ENCODE measurements at regions not wholly inside any gene's neighbourhood (a gene's known extent, or its start where the extent isn't known, plus 50 kb on each side); places are given as distances from the start of the nearest gene placed in this dataset.

DNA sequence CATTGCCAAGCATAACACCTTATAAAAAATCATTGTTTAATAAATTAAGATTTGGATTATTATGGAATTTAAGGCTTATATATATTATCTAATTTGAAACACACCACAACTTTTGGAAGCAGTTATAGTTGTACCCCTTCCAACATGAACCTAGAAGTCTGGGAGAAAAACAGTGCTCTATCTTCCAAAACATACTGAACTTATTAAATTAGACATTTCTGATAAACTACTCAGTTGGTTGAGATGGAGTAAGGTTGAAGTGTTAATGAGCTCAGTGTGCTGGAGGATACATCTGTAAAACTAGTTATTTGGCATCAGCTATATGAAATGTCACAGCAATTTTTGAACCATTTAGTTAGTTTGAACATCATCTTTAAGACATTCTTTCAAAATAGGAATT, 227.4 kb downstream of the ALX1 start:
- TF ChIP-seq, protein P1, sequence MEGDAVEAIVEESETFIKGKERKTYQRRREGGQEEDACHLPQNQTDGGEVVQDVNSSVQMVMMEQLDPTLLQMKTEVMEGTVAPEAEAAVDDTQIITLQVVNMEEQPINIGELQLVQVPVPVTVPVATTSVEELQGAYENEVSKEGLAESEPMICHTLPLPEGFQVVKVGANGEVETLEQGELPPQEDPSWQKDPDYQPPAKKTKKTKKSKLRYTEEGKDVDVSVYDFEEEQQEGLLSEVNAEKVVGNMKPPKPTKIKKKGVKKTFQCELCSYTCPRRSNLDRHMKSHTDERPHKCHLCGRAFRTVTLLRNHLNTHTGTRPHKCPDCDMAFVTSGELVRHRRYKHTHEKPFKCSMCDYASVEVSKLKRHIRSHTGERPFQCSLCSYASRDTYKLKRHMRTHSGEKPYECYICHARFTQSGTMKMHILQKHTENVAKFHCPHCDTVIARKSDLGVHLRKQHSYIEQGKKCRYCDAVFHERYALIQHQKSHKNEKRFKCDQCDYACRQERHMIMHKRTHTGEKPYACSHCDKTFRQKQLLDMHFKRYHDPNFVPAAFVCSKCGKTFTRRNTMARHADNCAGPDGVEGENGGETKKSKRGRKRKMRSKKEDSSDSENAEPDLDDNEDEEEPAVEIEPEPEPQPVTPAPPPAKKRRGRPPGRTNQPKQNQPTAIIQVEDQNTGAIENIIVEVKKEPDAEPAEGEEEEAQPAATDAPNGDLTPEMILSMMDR (IDR thresholded peaks at IDR 0.05; ENCODE audit: insufficient read depth, low read depth, low read length): no peak
- CTCF ChIA-PET: no interaction called here
- POLR2A ChIA-PET: interaction anchor here (0.5 kb wide), 1 partner anchor 58 kb away, joined by 11 read pairs; no protein-coding TSS in a partner anchor

DNA sequence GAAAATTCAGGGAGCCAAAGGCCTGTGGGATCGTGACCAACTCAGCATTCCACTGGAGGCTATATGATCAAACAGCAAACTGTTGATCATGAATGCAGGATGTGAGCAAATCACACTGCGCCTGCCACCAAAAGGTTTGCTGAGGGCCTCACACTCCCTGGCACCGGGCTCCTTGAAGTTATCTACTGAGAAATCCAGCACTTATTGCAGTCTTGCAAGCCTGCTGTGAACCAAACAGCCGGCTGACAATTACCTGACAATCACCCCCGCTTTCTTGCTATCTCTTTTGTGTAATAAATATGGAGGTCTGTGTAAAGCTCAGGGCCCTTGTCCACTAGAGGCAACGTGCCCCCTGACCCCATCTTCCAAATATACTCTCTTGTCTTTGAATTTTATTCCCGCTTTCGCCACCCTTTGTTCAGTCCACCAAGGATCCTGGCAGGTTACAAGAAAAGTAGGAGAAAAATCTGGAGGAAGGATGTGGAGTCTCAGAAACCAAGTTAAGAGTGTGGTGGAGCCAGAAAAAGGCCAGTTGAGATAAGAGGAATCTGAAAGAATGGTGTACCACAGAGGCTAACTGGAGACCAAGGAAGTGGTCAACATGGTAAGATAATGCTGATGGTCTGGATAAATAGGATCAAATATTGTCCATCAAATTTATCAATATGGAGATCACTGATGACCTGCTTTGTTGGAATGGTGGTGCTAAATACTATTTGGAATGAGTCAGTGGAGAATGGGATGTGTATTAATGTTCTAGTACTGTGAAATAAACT, 229.2 kb downstream of the ALX1 start:
- TF ChIP-seq, protein P1 (IDR thresholded peaks at IDR 0.05; ENCODE audit: insufficient read depth, low read depth, low read length): no peak
- Histone ChIP-seq H3K27me3 (ENCODE audit: control insufficient read depth, insufficient read depth, low read length) (no peaks in the 10 kb centered on the region), H3K4me3 (ENCODE audit: low read depth, low read length) (no peak overlapping the region), H3K36me3 (ENCODE audit: control insufficient read depth, insufficient read depth, low read length) (no peaks in the 10 kb centered on the region)
- POLR2A ChIA-PET: no interaction called here
- CTCF ChIA-PET: no interaction called here
- no peak for DNase-seq (ENCODE audit: low read depth)

More for the DNA sequence above, 227.4 kb downstream of the ALX1 start:
- Histone ChIP-seq H3K36me3 (ENCODE audit: control insufficient read depth, insufficient read depth, low read length) (no peaks in the 10 kb centered on the region), H3K27me3 (ENCODE audit: control insufficient read depth, insufficient read depth, low read length) (no peaks in the 10 kb centered on the region), H3K4me3 (ENCODE audit: low read depth, low read length) (no peak overlapping the region)
- DNase-seq (ENCODE audit: low read depth): no peak

DNA sequence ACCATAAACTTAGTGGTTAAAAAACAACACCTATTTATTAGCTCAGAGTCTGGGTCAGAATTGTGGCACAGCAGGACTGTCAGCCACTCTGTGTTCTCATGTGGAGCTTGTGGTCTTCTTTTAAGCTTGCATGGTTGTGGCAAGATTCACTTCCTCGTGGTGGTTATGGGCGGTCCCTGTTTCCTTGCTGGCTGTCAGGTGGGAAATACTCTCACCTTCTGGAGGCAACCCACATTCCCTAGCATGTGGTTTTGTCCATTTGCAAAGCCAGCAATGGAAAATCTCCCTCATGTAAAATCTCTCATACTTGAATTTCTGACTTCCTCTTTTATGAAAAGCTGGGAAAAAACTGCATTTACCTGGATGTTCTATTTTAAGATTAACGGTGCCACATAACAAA, 229.8 kb downstream of the ALX1 start:
- Histone ChIP-seq H3K36me3 (ENCODE audit: control insufficient read depth, insufficient read depth, low read length) (no peaks in the 10 kb centered on the region), H3K27me3 (ENCODE audit: control insufficient read depth, insufficient read depth, low read length) (no peaks in the 10 kb centered on the region), H3K4me3 (ENCODE audit: low read depth, low read length) (no peak overlapping the region)
- CTCF ChIA-PET: no interaction called here
- POLR2A ChIA-PET: no interaction called here
- TF ChIP-seq, protein P1 (IDR thresholded peaks at IDR 0.05; ENCODE audit: insufficient read depth, low read depth, low read length): no peak
- DNase-seq (ENCODE audit: low read depth): no peak

DNA sequence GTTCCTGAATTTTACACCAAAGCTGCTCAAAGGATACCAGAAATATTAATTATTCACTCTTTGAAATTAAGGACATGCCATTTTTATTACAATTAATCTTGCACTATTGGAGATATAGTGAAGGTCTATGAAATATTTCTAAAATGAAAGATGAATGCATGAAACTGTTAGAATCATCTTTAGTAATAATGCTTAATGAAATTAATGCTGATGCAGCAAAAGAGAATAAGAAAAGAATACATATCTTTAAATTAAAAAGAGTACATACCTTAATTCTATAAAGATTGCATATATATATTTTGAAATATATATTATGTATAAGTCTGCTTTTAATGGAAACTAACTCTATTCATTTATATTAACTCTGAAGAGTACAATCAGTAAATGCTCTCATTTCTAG, 236.0 kb downstream of the ALX1 start:
- Histone ChIP-seq H3K4me3 (ENCODE audit: low read depth, low read length) (no peak overlapping the region), H3K27me3 (ENCODE audit: control insufficient read depth, insufficient read depth, low read length) (no peaks in the 10 kb centered on the region), H3K36me3 (ENCODE audit: control insufficient read depth, insufficient read depth, low read length) (no peaks in the 10 kb centered on the region)
- ChIA-PET CTCF (no interaction called here), POLR2A (no interaction called here)
- TF ChIP-seq, protein P1 (IDR thresholded peaks at IDR 0.05; ENCODE audit: insufficient read depth, low read depth, low read length): no peak
- no peak for DNase-seq (ENCODE audit: low read depth)

DNA sequence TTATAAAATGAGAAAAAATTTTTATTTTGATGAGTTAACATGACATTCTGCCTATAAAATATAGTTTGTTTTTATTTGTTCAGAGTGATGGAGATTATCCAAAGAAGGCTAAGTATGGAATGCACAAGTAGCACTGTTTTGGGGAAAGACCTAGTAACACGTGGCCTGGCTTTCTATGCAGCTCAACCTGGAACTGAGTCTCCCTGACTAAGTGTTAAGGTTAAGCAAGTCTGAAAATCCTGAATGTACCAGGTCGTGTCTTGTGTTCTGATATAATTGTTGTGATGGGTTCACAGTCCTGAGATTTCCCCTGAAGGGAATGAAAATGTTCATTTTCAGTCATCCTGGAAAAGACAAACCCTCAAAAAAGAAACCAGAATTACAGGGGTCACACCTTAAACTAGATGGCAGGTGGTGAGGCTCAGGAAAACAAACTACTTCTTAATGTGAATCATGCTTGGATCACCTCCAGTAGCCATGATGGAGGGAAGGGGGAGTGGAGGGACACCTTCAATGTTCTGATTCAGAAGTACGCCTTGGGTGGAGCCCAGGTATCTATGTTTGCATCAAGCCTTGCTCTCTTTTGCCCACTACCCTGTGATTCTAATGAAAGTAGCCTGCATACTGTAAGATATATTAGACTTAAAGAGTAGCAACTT, 236.8 kb downstream of the ALX1 start:
- H3K27me3 ChIP-seq (ENCODE audit: control insufficient read depth, insufficient read depth, low read length): no peaks in the 10 kb centered on the region
- CTCF ChIA-PET: interaction anchor here (0.6 kb wide), 1 partner anchor 13 kb away, joined by 3 read pairs; no protein-coding TSS in a partner anchor
- POLR2A ChIA-PET: no interaction called here
- no peak overlapping the region for H3K4me3 ChIP-seq (ENCODE audit: low read depth, low read length)
- TF ChIP-seq, protein P1 (IDR thresholded peaks at IDR 0.05; ENCODE audit: insufficient read depth, low read depth, low read length): no peak
- H3K36me3 ChIP-seq (ENCODE audit: control insufficient read depth, insufficient read depth, low read length): no peaks in the 10 kb centered on the region
- no peak for DNase-seq (ENCODE audit: low read depth)
